ENCODE measurements at regions not wholly inside any gene's neighbourhood (a gene's known extent, or its start where the extent isn't known, plus 50 kb on each side); places are given as distances from the start of the nearest gene placed in this dataset.

DNA sequence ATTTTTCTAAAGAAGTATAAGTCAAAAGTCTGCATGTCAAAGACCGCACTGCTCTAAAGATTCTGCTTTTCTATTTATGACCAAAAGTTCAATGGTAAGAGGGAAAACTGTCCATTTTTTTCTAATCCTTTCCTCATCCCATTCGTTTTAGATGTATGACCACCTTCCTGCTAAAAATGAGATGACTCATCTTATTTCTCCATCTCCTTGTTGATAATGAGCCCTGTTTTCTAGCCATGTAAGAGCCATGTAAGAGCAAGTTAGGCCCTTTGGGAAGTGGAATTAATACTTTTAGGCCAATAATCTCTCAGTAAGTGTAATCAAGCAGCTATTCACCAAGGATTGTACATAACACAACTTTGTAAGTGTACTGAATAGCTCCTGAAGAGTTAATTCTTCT, 475.6 kb upstream of the B3GALT2 start:
- TF ChIP-seq POLR2A (IDR thresholded peaks at IDR 0.05; ENCODE audit: low read depth, low read length), result no peak
- no peak for TF ChIP-seq POLR2AphosphoS5 (IDR thresholded peaks at IDR 0.05; ENCODE audit: low read depth, low read length)
- no peak for TF ChIP-seq TAF1 (IDR thresholded peaks at IDR 0.05; ENCODE audit: low read depth, low read length)
